Testis (tissue), 2 donors: ENCODE measurements at regions not wholly inside any gene's neighbourhood (a gene's known extent, or its start where the extent isn't known, plus 50 kb on each side); places are given as distances from the start of the nearest gene placed in this dataset.
A peak's percentile ranks its signal among the peaks of the same experiment; 100 is the strongest.

Source experiments
- DNase-seq: peaks from one replicate; pipeline ENCODE4 v3.0.0-alpha.2; 2019
- H3K27ac ChIP-seq, 2 donors: fragments of 200-600 bp; sonication (generic); one replicate each; pipeline ENCODE4 v1.5.1; 2019
- H3K27me3 ChIP-seq: fragments of 200-600 bp; sonication (generic); one replicate; pipeline ENCODE4 v1.5.1; 2019
- H3K36me3 ChIP-seq: fragments of 200-600 bp; sonication (generic); one replicate; pipeline ENCODE4 v1.5.1; 2017; ENCODE audit warnings: low read depth; ENCODE audit errors: missing control alignments
- H3K4me1 ChIP-seq: fragments of 200-600 bp; sonication (generic); one replicate; pipeline ENCODE4 v1.5.1; 2019
- H3K4me3 ChIP-seq, 2 donors: fragments of 200-600 bp; sonication (generic); one replicate each; pipeline ENCODE4 v1.5.1; 2017 to 2019
- H3K9me3 ChIP-seq: fragments of 200-600 bp; sonication (generic); one replicate; pipeline ENCODE4 v1.5.1; 2017
- POLR2A ChIP-seq: fragments of 450-650 bp; IDR thresholded peaks from one replicate; pipeline ENCODE4 v1.6.1; 2017; ENCODE audit warnings: antibody characterized with exemption, mild to moderate bottlenecking, moderate library complexity
- WGBS, 2 donors: methylation state at CpG; one replicate each; pipeline ENCODE4 v1.1.5; 2018; 5-methylcytosine and 5-hydroxymethylcytosine counted together
- intact Hi-C: fragments of 100-400 bp; cut with DNase I; formaldehyde crosslinking; loops from one replicate; pipeline ENCODE4 v1.15.1; 2023; ENCODE audit warnings: low total_unique reads
- TF ChIP-seq, protein P1 (sequence below), 3 experiments: fragments of 450-650 bp in 2 of 3; fragments of 200-600 bp in 1 of 3; sonication (generic) in 1 of 3; IDR thresholded peaks; one replicate each; pipeline ENCODE4 v1.5.1; 2016 to 2019; ENCODE audit warnings: antibody characterized with exemption in 3 of 3, mild to moderate bottlenecking in 2 of 3, moderate library complexity in 1 of 3

DNA sequence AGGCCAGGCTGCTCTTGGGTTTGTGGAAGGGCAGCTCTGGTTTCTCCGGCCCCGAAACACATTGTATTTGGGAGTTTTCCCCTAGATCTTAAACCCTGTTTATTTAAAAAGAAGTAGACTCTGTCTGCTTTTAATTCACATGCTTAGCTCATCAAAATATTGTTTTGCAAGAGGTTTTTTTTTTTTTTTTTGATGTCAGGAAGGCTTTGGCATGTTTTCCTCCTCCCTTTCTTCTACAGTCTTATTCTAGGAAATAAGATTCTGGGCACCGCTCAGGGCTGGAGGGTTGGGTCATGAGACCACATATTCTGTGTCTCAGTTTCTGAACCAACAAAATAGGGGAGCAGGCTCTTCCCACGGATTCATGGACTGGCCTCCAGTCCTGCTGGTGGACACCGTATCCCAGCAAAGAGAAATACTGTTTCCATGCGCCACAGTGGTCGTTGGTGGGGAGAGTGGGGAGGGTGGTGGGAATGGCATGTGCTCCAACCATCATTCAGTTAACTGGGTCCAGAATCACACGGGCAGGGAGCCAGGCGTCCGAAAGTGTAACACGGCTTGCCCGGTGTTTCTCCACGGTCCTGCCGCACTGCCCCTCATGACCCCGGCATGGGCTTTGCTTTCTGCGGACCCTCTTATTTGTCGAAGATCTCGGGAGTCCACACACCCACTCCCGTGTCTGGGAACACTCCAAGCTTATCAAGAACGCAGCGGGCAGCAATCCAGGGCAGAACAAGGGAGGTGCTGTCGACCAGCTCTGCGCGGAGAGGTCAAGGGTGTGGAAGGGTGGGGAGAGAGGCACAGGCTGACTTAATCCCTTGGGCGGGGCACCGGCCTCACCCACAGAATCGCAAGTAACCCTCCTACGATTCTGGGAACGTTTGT lies 176.7 kb downstream of the GLI2 start:
- TF ChIP-seq POLR2A: no peak
- TF ChIP-seq, protein P1, sequence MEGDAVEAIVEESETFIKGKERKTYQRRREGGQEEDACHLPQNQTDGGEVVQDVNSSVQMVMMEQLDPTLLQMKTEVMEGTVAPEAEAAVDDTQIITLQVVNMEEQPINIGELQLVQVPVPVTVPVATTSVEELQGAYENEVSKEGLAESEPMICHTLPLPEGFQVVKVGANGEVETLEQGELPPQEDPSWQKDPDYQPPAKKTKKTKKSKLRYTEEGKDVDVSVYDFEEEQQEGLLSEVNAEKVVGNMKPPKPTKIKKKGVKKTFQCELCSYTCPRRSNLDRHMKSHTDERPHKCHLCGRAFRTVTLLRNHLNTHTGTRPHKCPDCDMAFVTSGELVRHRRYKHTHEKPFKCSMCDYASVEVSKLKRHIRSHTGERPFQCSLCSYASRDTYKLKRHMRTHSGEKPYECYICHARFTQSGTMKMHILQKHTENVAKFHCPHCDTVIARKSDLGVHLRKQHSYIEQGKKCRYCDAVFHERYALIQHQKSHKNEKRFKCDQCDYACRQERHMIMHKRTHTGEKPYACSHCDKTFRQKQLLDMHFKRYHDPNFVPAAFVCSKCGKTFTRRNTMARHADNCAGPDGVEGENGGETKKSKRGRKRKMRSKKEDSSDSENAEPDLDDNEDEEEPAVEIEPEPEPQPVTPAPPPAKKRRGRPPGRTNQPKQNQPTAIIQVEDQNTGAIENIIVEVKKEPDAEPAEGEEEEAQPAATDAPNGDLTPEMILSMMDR (IDR thresholded peaks at IDR 0.05): no peak
- Histone ChIP-seq H3K4me1 (peaks cover 62% of the 10 kb centered on the region), H3K9me3 (no peaks in the 10 kb centered on the region), H3K27ac (peak overlapping the region; percentile 70 to 79), H3K27me3 (no peaks in the 10 kb centered on the region), H3K4me3 (no peak overlapping the region), H3K36me3 (no peaks in the 10 kb centered on the region)
- DNase-seq: peak; percentile 94
- WGBS, 2 donors: 37 to 39% methylated on average over 26 to 29 of the region's 29 CpGs
- intact Hi-C loops: no loop called here

DNA sequence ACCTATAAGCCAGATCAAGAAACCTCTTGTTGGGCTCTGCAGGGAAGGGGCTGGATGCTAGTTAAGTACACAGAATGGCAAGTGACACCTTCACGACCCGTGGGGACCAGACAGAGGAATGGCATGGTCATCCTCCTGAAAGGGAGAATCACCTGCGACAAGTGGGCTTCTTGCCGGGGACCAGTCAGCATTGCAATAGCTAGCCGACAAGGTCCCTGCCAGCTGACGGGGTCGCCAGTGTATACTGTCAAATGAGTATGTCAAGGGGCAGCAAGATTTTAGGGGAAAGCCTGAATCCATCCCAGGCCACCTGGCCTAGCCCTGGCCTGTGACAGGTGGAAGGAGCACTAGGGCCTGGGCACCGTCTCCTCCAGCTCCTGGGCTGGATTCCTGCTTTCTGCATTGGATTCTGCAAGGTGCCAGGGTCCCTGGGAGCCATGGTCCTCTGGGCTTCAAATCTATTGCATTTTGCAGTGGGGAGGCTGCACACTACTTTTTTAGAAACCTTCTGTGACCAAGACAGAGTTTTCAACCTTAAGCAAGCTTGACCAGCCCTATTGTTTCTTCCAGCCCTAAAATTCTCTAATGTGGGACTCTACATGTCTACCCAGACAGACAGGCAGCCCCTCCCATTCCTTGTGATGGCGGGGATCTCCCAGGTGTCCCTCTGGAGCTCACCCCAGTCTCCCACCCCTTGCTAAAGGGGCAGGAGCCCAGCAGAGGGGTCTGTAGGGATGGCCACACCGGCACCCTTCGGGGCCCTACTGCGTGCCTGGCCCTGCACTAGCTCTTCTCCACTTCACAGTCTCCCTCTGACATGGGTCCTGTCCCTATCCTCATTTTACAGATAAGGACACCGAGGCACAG lies 178.5 kb downstream of the GLI2 start:
- DNase-seq: no peak
- H3K4me3 ChIP-seq: no peak overlapping the region
- H3K4me1 ChIP-seq: peaks cover 71% of the 10 kb centered on the region
- H3K36me3 ChIP-seq: no peaks in the 10 kb centered on the region
- no peaks in the 10 kb centered on the region for H3K9me3 ChIP-seq
- intact Hi-C loops: no loop called here
- TF ChIP-seq, protein P1 (IDR thresholded peaks at IDR 0.05): no peak
- TF ChIP-seq POLR2A: no peak
- WGBS, 2 donors: 80% methylated on average over 12 to 13 of the region's 13 CpGs
- peak overlapping the region; percentile 15 to 70 for H3K27ac ChIP-seq
- H3K27me3 ChIP-seq: no peaks in the 10 kb centered on the region

DNA sequence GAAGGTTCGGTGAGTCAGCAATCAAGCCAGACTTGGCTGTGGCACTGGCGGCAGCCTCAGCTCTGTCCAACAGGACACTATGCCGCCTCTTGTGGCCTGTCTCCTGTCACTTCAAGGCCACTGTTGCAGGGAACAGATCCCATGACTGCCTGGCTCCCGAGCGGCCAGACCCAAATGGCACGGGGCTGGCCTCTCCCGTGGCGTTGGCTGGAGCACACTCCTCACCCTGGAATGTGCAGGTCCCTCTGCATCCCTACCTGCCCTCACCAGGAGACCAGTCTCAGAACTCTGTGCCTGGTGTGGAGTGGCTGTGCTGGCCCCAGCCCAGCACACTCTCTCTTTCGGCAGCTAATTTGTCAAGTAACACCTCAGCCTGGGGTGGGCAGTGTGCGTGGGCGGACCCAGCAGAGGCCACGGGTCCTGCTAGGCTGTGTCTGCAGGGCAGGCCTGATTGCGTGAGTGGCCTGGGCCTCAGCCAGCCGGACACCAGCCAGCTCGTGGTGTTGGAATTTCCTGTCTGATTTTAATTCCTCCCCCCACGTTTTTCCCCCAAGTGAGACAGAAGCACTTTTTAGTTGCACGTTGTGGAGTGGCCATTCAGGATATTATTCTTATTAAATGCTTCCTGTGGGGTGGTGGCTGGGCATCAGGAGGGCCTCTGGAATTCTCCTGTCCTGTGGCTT lies 179.3 kb downstream of the GLI2 start:
- no peak overlapping the region for H3K4me3 ChIP-seq
- peak; percentile 91 for DNase-seq
- intact Hi-C loops: no loop called here
- H3K27me3 ChIP-seq: no peaks in the 10 kb centered on the region
- WGBS, 2 donors: 23 to 32% methylated on average over 13 to 17 of the region's 17 CpGs
- peaks cover 72% of the 10 kb centered on the region for H3K4me1 ChIP-seq
- no peaks in the 10 kb centered on the region for H3K9me3 ChIP-seq
- TF ChIP-seq, protein P1 (IDR thresholded peaks at IDR 0.05): peak in 1 of 3 experiments; percentile 13
- no peak for TF ChIP-seq POLR2A
- H3K36me3 ChIP-seq: no peaks in the 10 kb centered on the region
- peak overlapping the region; percentile 15 to 70 for H3K27ac ChIP-seq

DNA sequence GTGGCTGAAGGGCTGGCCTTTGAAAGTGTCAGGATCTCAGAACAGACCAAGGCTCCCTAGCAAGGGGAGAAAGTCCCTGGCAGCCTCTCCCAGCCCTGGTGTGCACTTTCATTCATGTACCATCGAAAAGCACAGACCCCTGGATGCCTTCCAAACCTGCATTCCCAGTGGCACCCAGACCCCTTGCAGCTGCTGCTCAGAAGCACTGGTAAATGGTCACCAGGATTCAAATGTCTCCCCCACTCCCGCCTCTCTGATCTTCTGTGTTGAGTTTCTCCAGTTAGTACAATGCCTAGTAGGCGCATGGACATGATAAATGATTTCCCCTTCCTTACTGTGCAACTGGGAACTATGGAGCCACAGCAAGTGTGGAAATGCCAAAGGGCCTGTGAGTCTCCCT lies 180.0 kb downstream of the GLI2 start:
- WGBS, 2 donors: 69 to 76% methylated on average over 3 of the region's 3 CpGs
- Histone ChIP-seq H3K36me3 (no peaks in the 10 kb centered on the region), H3K4me1 (peaks cover 76% of the 10 kb centered on the region), H3K4me3 (no peak overlapping the region), H3K27ac (peak overlapping the region in 1 of 2 donors; percentile 70), H3K27me3 (no peaks in the 10 kb centered on the region), H3K9me3 (no peaks in the 10 kb centered on the region)
- DNase-seq: no peak
- intact Hi-C loops: no loop called here
- TF ChIP-seq, protein P1 (IDR thresholded peaks at IDR 0.05): no peak
- TF ChIP-seq POLR2A: no peak
